ENCODE measurements at regions not wholly inside any gene's neighbourhood (a gene's known extent, or its start where the extent isn't known, plus 50 kb on each side); places are given as distances from the start of the nearest gene placed in this dataset.
"Not testable (repeated sequence)": the region's sequence is repeated elsewhere in the genome, so short reads cannot be mapped to it uniquely, and the experiment has no call there.

GRCh38 chr2:226124548-226125011, 675.0 kb downstream of the IRS1 start:
- no peak for DNase-seq (ENCODE audit: low spot score)

GRCh38 chr2:226123300-226123699, 676.3 kb downstream of the IRS1 start:
- DNase-seq (ENCODE audit: low spot score): no peak

- DNase-seq (ENCODE audit: low spot score): no peak
Observed at GRCh38 chr2:226122041-226122440, 677.6 kb downstream of the IRS1 start.

- DNase-seq (ENCODE audit: low spot score): no peak
Observed at GRCh38 chr2:226121046-226121738, 678.4 kb downstream of the IRS1 start.

GRCh38 chr2:226118471-226119429, 680.9 kb downstream of the IRS1 start:
- peak; percentile 44 for DNase-seq (ENCODE audit: low spot score)

- no peak for DNase-seq (ENCODE audit: low spot score)
Observed at GRCh38 chr2:226117510-226118065, 682.0 kb downstream of the IRS1 start.

- no peak for DNase-seq (ENCODE audit: low spot score)
Observed at GRCh38 chr2:226116346-226116745, 683.3 kb downstream of the IRS1 start.

- no peak for DNase-seq (ENCODE audit: low spot score)
Observed at GRCh38 chr2:226115832-226116200, 683.8 kb downstream of the IRS1 start.

- DNase-seq (ENCODE audit: low spot score): peak; percentile 67
Observed at GRCh38 chr2:226115102-226115831, 684.4 kb downstream of the IRS1 start.

GRCh38 chr2:226114436-226114835, 685.2 kb downstream of the IRS1 start:
- no peak for DNase-seq (ENCODE audit: low spot score)

GRCh38 chr2:226098861-226099745, 699.6 kb downstream of the NYAP2 start:
- DNase-seq (ENCODE audit: low spot score): no peak

GRCh38 chr2:226095058-226095457, 695.5 kb downstream of the NYAP2 start:
- DNase-seq (ENCODE audit: low spot score): no peak

GRCh38 chr2:226093364-226093763, 693.9 kb downstream of the NYAP2 start:
- no peak for DNase-seq (ENCODE audit: low spot score)

- DNase-seq (ENCODE audit: low spot score): no peak
Observed at GRCh38 chr2:226088366-226088674, 688.8 kb downstream of the NYAP2 start.

- no peak for DNase-seq (ENCODE audit: low spot score)
Observed at GRCh38 chr2:226087505-226088365, 688.2 kb downstream of the NYAP2 start.

- no peak for DNase-seq (ENCODE audit: low spot score)
Observed at GRCh38 chr2:226087051-226087450, 687.5 kb downstream of the NYAP2 start.

- no peak for DNase-seq (ENCODE audit: low spot score)
Observed at GRCh38 chr2:226086190-226086589, 686.7 kb downstream of the NYAP2 start.

- DNase-seq (ENCODE audit: low spot score): not testable (repeated sequence)
Observed at GRCh38 chr2:226085425-226085824, 685.9 kb downstream of the NYAP2 start.

- DNase-seq (ENCODE audit: low spot score): peak; percentile 12
Observed at GRCh38 chr2:226080334-226080733, 680.8 kb downstream of the NYAP2 start.

- DNase-seq (ENCODE audit: low spot score): peak; percentile 37
Observed at GRCh38 chr2:226079671-226080181, 680.2 kb downstream of the NYAP2 start.

Measured in AG08396 (cell line).